ENCODE measurements at regions not wholly inside any gene's neighbourhood (a gene's known extent, or its start where the extent isn't known, plus 50 kb on each side); places are given as distances from the start of the nearest gene placed in this dataset.
A peak's percentile ranks its signal among the peaks of the same experiment; 100 is the strongest.

DNA sequence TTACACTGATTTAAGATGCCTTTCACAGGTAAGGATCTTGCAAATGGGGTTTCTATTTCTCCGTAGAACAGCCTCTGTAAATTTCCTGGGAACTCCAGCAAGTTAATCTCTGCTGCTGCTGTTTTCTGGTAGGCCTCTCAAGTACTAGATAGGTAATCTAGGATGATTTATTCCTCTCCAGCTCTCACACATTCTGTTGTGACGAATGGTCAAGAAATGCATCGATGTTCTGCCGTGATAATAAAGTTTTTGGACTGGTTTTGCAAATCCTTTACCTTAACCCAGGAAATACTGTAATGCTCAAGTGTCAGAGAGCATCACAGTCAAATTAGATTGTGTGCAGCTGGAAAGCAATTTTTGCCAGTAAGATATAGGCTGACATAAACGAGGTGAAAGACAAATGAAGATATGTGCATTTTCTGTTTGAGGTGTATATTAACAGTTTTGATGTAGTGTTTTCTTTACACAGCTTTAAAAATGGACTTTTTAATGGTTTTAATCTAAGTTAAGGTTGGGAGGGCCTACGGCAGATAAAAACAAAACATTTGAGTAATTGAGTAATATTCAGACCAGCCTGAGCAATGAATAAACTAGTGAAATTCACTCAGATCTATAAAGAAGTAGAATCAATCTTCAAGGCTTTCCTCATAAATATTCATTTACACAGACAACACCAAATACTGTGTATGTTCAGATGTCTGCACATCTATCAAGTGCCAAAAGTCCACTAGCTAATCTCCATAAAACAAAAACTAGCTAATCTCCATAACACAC, 300.6 kb upstream of the EDIL3 start:
- DNase-seq, result no peak

DNA sequence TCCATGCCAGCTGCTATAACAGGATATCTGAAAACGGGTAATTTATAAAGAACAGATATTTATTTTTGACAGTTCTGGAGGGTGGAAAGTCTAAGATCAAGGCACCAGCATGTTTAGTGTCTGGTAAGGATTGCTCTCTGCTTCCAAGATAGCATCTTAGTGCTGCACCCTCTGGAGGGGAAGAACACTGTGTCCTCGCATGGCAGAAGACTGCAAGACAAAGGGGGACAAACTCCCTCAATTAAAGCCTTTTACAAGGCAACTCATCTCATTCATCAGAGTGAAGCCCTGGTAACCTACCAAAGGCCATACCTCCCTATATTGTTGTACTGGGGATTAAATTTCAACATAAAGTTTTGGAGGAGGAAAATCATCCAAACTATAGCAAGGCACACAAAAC, 298.9 kb upstream of the EDIL3 start:
- DNase-seq, result no peak

DNA sequence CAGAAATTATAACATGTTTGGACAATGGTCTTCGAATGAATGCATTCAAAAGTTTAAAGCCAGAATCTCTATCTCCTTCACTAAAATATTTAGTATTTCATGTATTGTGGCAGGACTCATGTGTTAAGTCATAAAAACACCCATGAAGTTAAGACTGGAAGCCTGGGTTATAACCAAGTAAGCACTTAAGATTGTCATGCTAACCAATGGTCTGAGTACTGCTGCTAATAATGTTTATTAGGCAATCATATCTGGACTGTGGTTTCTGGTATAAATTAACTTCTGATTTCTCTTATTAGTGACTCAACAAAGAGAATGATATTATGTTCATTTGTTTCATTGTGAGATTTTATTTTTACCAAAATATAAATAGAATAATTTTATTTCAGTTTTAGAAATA, 297.9 kb upstream of the EDIL3 start:
- no peak for DNase-seq

DNA sequence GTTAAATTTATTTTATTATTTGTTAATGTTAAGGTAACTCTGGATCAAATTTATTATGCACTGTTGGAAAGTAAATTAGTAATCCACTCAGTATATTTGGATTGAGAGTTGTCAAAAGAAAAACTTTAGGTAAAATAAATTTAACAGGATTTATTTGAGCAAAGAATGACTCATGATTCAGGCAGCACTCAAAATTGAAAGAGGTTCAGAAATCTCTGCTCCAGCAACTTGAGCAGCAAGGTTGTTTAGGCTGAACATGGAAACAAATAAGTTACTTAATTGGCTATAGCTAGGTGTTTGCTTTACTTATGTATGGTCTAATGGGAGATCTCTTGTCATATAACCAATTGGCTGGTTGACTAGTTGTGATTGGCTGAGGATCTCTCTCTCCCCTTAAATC, 296.2 kb upstream of the EDIL3 start:
- DNase-seq, result no peak

DNA sequence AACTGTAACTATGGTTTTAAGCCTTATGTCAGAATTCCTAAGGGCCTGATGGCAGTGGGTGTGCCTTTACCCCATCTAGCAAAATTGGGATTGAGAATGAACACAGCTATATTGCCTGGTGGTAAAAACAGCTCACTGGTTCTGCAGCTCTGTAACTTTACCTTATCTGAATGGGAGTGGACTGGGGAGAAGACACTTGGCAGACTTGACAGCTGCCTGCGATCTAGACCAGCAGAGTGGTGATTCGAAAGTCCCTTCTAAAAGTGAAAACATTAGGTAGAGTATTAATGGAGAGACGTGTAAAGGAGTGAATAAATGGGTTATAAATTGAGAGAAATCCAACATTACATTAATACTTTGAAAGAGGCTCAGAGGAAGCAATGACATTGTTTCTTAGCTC, 289.1 kb upstream of the EDIL3 start:
- DNase-seq, result no peak

DNA sequence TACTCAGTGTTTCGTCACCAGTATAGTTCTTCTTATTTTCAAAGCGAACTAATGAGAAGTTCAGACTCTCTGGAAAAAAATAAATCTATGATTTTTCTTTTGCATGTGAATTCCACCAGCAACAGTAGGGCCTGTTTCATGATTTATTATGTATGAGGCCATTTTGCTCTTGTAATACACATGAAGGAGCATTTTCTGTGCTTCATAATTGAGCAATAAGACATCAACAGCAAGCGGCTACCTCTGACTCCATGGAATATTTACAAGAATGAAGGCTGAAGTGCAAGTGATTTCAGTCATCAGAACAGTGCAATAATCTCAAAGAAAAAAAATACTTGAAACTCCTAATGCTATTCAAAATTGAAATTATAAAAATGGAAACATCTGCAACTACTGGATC, 282.9 kb upstream of the EDIL3 start:
- DNase-seq, result no peak

DNA sequence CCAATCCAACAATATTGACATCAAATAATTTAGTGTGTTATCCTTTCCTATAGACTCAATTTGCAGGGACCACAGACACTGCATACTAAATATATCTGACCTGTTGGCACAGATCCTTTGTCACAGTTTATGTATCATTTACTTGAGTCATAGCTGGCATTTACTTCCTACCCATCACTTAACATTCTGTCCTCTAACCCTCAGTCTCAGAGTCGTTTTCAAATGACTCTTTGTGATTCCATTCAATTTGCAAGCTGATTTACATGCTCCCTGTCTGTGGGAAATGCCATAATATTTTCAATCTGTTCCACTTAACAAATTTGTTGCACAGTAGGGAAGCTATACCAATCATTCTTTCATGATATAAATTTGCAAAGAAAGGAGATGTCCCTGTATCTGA, 265.7 kb upstream of the EDIL3 start:
- peak; percentile 74 for DNase-seq

DNA sequence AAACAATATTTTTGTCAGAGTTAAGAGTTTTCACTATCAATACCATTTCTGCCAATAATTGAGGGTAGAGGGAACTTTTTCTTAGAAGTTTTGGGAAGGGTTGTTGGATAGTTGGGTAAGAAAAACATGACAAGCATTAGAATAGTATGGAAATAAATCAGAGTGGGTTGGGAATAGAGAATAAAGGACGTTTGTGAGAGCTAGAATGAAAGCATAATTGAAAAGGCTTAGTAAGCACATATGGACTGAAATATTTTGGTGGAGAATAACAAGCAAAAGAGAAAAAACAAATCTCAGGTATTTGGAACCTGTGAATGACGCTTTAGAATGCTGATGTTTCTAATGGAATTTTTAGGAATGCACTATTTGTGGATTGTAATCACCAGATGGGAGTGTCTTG, 262.9 kb upstream of the EDIL3 start:
- DNase-seq, result no peak

DNA sequence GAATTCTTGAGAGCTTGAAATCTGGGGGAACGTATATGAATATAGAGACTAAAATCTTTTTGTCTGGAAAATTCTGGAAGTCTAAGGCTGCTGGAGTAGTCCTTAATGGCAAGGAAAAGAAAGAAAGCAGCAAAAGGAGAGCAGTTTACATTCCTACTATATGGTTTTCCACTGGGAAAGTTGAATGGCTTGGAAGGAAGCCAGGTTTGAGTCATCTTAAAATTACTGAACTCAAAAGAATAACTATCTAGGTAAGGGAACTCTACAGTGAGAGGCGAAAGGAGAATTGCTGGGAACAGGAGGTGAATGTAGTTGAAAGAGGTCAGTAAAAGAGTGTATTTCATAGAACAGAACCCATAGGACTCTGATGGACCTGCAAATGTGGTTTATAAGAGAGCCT, 258.1 kb upstream of the EDIL3 start:
- DNase-seq, result peak; percentile 53

DNA sequence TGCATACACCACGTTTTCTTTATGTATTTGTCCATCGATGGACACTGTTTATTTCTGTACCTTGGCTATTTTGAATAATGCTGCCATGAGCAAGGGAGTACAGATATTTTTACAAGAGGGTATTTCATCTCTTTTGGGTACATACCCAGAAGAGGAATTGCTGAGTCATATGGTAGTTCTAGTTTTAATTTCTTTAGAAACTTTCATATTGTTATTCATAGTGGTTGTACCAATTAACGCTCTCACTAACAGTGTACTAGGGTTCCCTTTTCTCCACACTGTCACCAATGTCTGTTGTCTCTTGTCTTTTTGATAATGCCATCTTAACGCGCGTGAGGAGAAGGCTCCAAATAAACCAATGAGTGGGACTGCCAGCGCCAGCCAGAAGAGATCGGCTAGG, 257.6 kb upstream of the EDIL3 start:
- no peak for DNase-seq

DNA sequence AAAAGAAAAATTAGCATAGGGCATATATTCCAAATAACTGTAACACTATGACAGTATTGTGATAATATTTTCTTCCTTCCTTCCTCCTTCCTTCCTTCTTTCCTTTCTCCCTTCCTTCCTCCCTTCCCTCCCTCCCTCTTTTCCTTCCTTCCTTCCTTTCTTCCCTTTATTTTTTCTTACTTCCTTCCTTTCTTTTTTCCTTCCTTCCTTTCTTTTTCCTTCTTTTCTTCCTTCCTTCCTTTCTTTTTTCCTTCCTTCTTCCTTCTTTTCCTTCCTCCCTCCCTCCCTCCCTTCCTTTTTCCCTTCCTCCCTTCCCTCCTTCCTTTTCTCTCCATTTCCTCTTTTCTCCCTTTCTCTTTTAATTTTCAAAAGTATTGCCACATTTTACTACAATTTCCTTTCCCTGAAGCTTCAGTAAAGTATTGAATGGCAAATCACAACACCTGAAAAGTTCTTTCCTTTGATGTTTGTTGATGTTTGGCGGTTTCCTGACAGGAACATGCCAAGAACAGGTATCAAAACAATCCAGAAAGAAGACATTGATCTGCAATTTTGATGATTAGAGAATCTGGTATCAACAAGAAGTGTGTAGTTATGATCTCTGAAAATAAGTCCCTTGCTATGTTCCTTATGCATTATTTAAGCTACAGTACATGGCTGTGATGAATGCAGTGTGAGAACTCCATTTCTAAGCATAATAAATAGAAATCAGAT, 253.1 kb upstream of the EDIL3 start:
- no peak for DNase-seq

DNA sequence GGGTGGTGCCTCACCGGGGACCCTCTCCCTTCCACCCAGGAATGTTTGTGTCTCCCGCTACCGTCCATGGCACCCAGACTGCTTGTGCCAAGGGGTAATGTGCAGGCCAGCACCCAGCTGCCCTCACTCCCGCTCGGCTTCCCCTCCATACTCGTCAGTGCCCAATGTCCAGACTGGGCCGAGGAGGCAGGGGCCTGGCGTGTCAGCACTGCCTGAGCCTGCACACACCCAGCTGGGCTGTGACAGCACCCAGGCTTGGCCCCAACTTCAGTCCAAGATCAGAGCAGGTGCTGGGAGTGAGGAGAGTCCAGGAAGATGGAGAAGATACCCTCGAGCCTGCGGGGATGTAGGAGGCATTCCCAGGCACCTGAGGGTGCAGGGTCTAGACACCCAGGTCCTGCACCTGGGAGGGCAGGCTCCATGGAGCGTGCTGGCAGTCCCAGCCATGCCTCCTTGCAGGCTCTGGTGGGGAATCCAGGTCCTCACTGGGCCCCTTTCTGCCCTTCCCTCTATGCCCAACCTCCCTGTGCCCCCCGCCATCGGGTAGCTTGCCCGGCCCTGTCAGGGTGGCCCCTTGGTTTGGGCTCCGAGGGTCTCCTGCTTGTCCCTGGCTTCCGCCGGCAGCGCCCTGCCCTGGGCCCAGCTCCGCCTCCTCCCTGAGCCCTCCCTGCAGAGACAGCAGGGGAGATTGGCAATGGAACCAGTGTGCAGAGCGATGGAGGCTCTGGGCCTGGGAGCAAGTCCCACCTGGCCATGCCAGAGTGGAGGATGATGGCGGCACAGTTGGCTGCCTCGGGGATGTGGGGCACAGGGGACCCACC, 250.8 kb upstream of the EDIL3 start:
- no peak for DNase-seq

DNA sequence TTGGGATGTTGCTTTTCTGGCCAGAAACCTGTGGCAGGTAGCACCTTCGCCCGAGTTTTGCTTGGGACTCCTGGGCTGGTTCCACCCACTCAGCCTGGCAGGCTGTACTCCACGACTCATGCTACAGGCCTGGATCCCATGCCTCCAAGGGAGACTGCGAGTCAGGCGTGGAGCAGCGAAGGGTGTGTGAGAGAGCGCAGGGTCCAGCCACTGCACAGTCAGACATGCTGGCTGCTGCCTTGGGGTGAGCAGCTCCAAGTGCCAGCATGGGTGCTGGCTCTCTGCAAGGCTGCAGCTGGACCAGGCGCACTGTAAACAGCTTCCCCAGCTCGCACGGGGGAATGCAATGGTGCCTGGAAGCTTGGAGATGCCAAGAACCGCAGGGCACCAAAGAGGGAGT, 249.6 kb upstream of the EDIL3 start:
- peak; percentile 40 for DNase-seq

DNA sequence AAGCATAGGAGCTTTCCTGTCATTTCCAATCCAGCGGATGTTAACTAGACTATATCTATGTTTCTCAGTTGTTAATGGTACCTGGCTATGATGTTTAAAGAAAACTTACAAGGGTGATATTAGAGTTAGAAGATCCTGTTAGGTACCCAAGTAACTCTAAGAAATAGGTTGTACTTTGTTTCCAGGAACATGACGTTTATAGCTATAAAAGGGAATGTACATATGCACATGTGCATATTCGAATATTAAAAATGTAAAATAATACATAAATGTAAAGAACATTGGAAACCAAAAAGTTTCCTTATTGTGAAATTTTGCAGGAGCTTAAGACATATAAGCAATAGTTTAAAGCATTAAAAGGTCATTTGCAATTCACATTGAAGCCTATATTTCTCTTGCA, 247.7 kb upstream of the EDIL3 start:
- no peak for DNase-seq

DNA sequence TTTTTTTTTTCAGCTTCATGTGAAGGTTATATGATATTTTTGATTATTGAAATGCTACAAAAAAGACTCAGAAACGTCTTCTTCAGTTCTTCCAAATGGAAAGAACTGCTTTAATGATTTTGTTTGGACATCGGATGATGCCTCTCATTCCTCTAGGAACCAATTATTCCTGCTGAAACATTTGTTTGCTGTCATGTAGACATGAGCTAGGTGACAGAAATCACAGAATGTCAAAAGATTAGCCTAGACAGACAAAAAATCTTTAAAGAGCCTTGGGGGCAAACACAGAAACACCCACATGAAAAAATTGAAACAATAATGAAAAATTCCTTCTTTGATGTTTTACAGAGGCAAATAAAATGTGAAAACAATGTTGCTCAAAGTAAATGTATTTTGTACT, 244.2 kb upstream of the EDIL3 start:
- no peak for DNase-seq

DNA sequence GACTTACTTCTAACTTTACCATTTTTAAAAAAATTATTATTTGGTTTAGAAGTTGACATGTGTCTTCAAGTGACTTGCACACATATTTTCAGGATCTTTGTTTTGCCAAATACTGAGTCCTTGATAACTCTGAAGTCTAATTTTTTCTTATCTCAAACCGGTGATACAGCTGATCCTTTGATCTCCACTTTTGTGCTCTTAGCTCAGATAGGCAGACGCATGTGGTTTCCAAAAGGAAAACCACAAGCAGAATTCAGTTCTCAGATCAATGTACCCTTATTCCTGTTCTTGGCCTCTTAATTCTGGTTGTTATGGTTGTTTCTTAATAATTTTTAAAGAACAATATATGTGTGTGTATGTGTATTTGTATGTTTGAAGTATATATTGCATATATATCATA, 238.3 kb upstream of the EDIL3 start:
- no peak for DNase-seq

DNA sequence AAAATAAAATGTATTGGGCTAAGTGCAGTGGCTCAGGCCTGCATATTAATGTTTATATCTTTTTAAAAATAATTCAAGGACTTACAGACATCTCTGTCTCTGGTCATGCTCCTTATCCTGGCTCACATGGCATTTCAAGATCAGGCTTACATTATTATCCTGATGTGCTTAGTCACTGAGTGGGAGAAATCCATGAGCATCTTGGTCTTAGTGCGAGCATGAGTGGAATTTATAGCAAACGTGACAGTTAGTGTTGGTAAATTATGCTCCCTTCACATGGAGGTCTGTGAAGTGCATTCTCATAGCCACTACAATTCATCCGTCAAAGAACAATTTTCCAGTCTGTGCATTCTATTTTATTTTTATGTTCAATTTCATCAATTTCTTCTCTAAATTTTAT, 237.8 kb upstream of the EDIL3 start:
- DNase-seq, result no peak

DNA sequence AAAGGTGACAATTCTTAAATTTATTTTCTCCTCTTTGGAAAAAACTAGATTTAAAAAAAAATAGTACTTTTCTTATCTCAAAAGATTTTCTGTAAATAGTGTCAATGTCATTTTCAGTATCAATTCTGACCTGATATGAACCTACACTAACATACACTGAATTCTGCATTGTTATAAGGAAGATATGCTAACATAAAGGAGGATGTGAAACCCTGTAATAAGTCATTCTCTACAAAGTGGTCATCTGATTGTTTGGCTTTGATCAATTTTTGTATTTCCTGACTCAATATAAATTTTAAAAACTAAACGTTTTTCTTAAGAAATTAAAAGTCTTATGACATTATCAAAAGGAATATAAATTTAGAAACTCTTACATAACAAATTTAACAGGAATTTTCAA, 233.6 kb upstream of the EDIL3 start:
- no peak for DNase-seq

DNA sequence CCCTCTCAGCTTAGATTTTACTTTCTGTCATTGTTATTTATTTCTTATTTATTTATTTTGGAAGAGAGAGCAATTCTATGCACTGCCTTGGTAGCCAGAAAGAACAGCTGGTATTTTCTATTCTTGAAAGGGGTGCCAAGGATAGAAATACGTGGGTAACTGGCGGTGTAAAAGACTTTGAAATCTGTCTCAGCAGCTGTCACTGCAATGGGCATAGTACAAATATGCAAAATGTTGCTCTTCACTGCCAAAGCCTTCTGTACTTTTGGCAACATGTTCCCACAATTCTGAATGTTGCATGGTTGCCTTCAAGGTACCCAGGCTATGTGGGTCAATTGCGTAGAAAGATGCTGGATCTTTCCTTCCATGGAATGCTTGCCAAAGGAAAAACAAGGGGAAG, 230.2 kb upstream of the EDIL3 start:
- no peak for DNase-seq

DNA sequence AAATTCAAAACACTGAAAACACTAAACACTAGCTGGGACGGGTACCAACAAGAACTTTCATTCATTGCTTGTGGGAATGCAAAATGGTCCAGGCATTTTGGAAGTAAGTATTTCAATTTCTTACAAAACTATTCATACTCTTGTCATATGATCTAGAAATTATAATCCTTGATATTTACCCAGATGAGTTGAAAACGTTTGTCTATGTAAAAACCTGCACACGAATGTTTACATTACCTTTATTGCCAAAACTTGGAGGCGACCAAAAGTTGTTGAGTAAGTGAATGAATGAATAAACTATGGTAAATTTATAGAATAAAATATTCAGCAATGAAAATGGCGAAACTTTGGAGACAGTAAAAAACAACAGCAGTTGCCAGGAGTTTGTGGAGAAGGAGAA, 222.1 kb upstream of the EDIL3 start:
- DNase-seq, result no peak

DNA sequence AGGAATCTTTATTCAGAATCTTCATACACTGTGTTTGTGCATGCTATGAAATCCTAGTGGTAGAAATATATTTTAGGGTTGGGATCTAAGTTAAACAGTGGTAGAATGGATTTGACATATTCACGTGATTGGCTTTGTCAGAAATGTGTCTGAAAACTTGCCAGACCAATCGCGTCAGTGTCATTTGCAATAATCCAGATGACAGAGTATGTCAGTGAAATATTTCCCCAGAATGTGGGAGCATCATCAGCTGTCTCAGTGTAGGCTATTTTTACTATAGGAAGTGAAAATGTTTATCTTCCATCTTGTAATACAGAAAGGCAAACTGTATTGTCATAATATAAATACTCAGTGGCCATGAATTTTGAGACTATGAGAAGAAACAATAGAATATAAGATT, 220.6 kb upstream of the EDIL3 start:
- DNase-seq, result no peak

DNA sequence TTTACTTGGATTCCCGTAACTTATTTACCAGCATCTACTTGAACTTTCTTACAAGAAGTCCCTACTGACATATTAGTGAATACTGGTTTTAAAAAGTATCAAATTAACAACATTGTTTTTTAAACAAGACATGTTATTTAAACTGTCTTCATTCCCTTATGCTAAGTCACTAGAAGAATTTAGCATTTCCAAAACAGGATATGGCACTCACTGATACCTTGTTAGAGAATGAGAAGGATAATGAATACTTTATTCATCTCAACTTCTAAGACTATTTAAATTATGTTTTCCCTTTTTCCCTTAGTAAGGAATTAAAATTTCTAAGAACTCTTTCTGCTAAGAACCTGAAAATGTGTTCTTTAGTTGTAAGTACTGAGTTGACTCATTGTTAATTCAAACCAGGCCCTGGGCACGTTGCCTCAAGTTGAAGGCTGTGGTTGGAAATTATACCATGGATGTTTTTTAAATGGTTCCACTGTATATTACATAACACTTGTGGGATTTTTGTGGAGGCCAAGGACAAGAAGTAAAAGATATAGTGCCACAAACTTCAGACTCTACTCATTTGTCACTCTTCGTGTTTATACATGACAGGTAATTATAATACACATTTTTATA, 219.0 kb upstream of the EDIL3 start:
- DNase-seq, result no peak

DNA sequence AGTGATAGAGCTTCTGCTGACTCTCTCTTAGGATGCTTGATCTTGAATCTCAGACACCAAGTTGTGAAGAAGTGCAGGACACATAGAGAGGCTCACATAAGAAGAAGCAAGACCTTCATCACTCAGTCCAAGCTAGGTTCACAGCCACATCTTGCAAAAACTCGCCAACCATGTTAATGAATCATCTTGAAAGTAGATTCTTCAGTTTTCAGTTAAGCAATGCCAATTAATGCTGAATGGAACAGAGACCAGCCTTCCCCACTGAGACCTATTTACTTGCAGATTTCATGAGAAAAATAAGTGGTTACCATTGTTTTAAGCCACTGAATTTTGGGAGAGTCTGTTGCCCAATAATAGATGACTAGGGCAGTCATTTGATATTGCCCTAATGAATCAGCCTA, 217.7 kb upstream of the EDIL3 start:
- DNase-seq, result no peak

DNA sequence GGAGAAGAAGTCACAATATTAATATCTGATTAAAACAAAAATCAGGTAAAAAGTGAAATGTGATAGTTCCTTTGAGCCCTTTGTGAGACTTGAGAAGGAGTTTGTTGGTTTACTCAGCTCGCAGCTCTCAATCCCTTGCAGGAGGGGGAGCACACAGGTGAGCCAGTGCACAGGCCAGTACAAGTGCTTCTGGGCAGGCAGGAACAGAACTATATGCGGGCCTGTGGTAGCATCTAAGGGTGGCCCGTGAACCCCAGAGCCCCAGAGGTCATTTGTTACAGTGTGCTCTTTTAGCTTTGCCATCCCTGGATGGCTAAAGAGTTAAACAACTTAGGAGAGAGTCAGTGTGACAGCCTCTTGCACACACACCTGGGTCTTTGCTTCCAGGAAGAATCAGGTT, 215.3 kb upstream of the EDIL3 start:
- DNase-seq, result peak; percentile 15
